T-helper 1 cell treated with Interleukin-12 subunit alpha and Interleukin-12 subunit beta and Interleukin-4 antibody, amounts not matched to agents 30 μg/mL and 1 μg/mL, for 36 hours (primary cell): ENCODE measurements at regions not wholly inside any gene's neighbourhood (a gene's known extent, or its start where the extent isn't known, plus 50 kb on each side); places are given as distances from the start of the nearest gene placed in this dataset.

Experiments
- H3K27ac Mint-ChIP-seq: one replicate; pipeline ENCODE4 v1.8.0; 2021; ENCODE audit warnings: mild to moderate bottlenecking, mixed read lengths
- H3K27me3 Mint-ChIP-seq: one replicate; pipeline ENCODE4 v1.8.0; 2021; ENCODE audit warnings: low read depth, mixed read lengths
- H3K36me3 Mint-ChIP-seq: one replicate; pipeline ENCODE4 v1.8.0; 2021; ENCODE audit warnings: low read depth, mixed read lengths
- H3K4me1 Mint-ChIP-seq: one replicate; pipeline ENCODE4 v1.8.0; 2021; ENCODE audit warnings: low read depth, mixed read lengths
- H3K4me3 Mint-ChIP-seq: one replicate; pipeline ENCODE4 v1.8.0; 2021; ENCODE audit warnings: mild to moderate bottlenecking, moderate library complexity, mixed read lengths
- H3K9me3 Mint-ChIP-seq: one replicate; pipeline ENCODE4 v1.8.0; 2021; ENCODE audit warnings: mixed read lengths

- H3K9me3 Mint-ChIP-seq = no peaks in the 10 kb centered on the region
- no peaks in the 10 kb centered on the region for H3K36me3 Mint-ChIP-seq
- no peaks in the 10 kb centered on the region for H3K4me1 Mint-ChIP-seq
- no peak overlapping the region for H3K4me3 Mint-ChIP-seq
- no peak overlapping the region for H3K27ac Mint-ChIP-seq
- H3K27me3 Mint-ChIP-seq = no peaks in the 10 kb centered on the region
These were observed 107.1 kb downstream of the DISP1 start for GRCh38 chr1:222921945-222922344.

- Mint-ChIP-seq H3K4me3 (no peak overlapping the region), H3K27me3 (no peaks in the 10 kb centered on the region), H3K36me3 (no peaks in the 10 kb centered on the region), H3K27ac (no peak overlapping the region), H3K4me1 (no peaks in the 10 kb centered on the region), H3K9me3 (no peaks in the 10 kb centered on the region)
These were observed 108.7 kb downstream of the DISP1 start for GRCh38 chr1:222923506-222923905.

- Mint-ChIP-seq H3K4me3 (no peak overlapping the region), H3K9me3 (no peaks in the 10 kb centered on the region), H3K36me3 (no peaks in the 10 kb centered on the region), H3K27ac (no peak overlapping the region), H3K27me3 (no peaks in the 10 kb centered on the region), H3K4me1 (no peaks in the 10 kb centered on the region)
These were observed 109.4 kb downstream of the DISP1 start for GRCh38 chr1:222924136-222924706.

GRCh38 chr1:222926566-222926965, 111.7 kb downstream of the DISP1 start:
- no peak overlapping the region for H3K4me3 Mint-ChIP-seq
- no peaks in the 10 kb centered on the region for H3K9me3 Mint-ChIP-seq
- H3K27me3 Mint-ChIP-seq = no peaks in the 10 kb centered on the region
- H3K4me1 Mint-ChIP-seq = no peaks in the 10 kb centered on the region
- H3K27ac Mint-ChIP-seq = no peak overlapping the region
- H3K36me3 Mint-ChIP-seq = no peaks in the 10 kb centered on the region

- Mint-ChIP-seq H3K4me3 (no peak overlapping the region), H3K4me1 (no peaks in the 10 kb centered on the region), H3K27me3 (no peaks in the 10 kb centered on the region), H3K27ac (no peak overlapping the region), H3K36me3 (no peaks in the 10 kb centered on the region), H3K9me3 (no peaks in the 10 kb centered on the region)
These were observed 112.2 kb downstream of the DISP1 start for GRCh38 chr1:222927031-222927430.

GRCh38 chr1:222928212-222928611, 113.4 kb downstream of the DISP1 start:
- no peaks in the 10 kb centered on the region for H3K36me3 Mint-ChIP-seq
- H3K27ac Mint-ChIP-seq = no peak overlapping the region
- no peaks in the 10 kb centered on the region for H3K27me3 Mint-ChIP-seq
- H3K9me3 Mint-ChIP-seq = no peaks in the 10 kb centered on the region
- H3K4me3 Mint-ChIP-seq = no peak overlapping the region
- no peaks in the 10 kb centered on the region for H3K4me1 Mint-ChIP-seq

- no peaks in the 10 kb centered on the region for H3K27me3 Mint-ChIP-seq
- no peak overlapping the region for H3K4me3 Mint-ChIP-seq
- H3K27ac Mint-ChIP-seq = no peak overlapping the region
- no peaks in the 10 kb centered on the region for H3K36me3 Mint-ChIP-seq
- no peaks in the 10 kb centered on the region for H3K4me1 Mint-ChIP-seq
- no peaks in the 10 kb centered on the region for H3K9me3 Mint-ChIP-seq
These were observed 115.2 kb downstream of the DISP1 start for GRCh38 chr1:222930070-222930469.

GRCh38 chr1:222931023-222931422, 116.2 kb downstream of the DISP1 start:
- H3K9me3 Mint-ChIP-seq = no peaks in the 10 kb centered on the region
- H3K36me3 Mint-ChIP-seq = no peaks in the 10 kb centered on the region
- H3K4me3 Mint-ChIP-seq = no peak overlapping the region
- H3K4me1 Mint-ChIP-seq = no peaks in the 10 kb centered on the region
- H3K27ac Mint-ChIP-seq = no peak overlapping the region
- H3K27me3 Mint-ChIP-seq = no peaks in the 10 kb centered on the region

GRCh38 chr1:222933273-222933672, 118.4 kb downstream of the DISP1 start:
- H3K27ac Mint-ChIP-seq = no peak overlapping the region
- H3K9me3 Mint-ChIP-seq = no peaks in the 10 kb centered on the region
- no peaks in the 10 kb centered on the region for H3K36me3 Mint-ChIP-seq
- H3K27me3 Mint-ChIP-seq = no peaks in the 10 kb centered on the region
- no peak overlapping the region for H3K4me3 Mint-ChIP-seq
- H3K4me1 Mint-ChIP-seq = no peaks in the 10 kb centered on the region

- H3K27me3 Mint-ChIP-seq = no peaks in the 10 kb centered on the region
These were observed 120.5 kb downstream of the DISP1 start for GRCh38 chr1:222935239-222935900.

GRCh38 chr1:222936042-222936441, 121.2 kb downstream of the DISP1 start:
- H3K36me3 Mint-ChIP-seq = no peaks in the 10 kb centered on the region
- H3K4me3 Mint-ChIP-seq = no peak overlapping the region
- no peaks in the 10 kb centered on the region for H3K4me1 Mint-ChIP-seq
- H3K27ac Mint-ChIP-seq = no peak overlapping the region
- no peaks in the 10 kb centered on the region for H3K27me3 Mint-ChIP-seq
- H3K9me3 Mint-ChIP-seq = no peaks in the 10 kb centered on the region

More at GRCh38 chr1:222935239-222935900, 120.5 kb downstream of the DISP1 start:
- Mint-ChIP-seq H3K36me3 (no peaks in the 10 kb centered on the region), H3K9me3 (no peaks in the 10 kb centered on the region), H3K27ac (no peak overlapping the region), H3K4me1 (no peaks in the 10 kb centered on the region), H3K4me3 (no peak overlapping the region)

- H3K9me3 Mint-ChIP-seq = no peaks in the 10 kb centered on the region
- H3K27me3 Mint-ChIP-seq = no peaks in the 10 kb centered on the region
- H3K4me1 Mint-ChIP-seq = no peaks in the 10 kb centered on the region
- no peak overlapping the region for H3K4me3 Mint-ChIP-seq
- no peaks in the 10 kb centered on the region for H3K36me3 Mint-ChIP-seq
- no peak overlapping the region for H3K27ac Mint-ChIP-seq
These were observed 124.1 kb downstream of the DISP1 start for GRCh38 chr1:222938986-222939385.

- Mint-ChIP-seq H3K4me3 (no peak overlapping the region), H3K27me3 (no peaks in the 10 kb centered on the region), H3K36me3 (no peaks in the 10 kb centered on the region), H3K4me1 (no peaks in the 10 kb centered on the region), H3K9me3 (no peaks in the 10 kb centered on the region), H3K27ac (no peak overlapping the region)
These were observed 125.3 kb downstream of the DISP1 start for GRCh38 chr1:222940095-222940494.

- H3K9me3 Mint-ChIP-seq = no peaks in the 10 kb centered on the region
- H3K4me1 Mint-ChIP-seq = no peaks in the 10 kb centered on the region
- H3K4me3 Mint-ChIP-seq = no peak overlapping the region
- H3K36me3 Mint-ChIP-seq = no peaks in the 10 kb centered on the region
- no peaks in the 10 kb centered on the region for H3K27me3 Mint-ChIP-seq
- no peak overlapping the region for H3K27ac Mint-ChIP-seq
These were observed 126.1 kb downstream of the DISP1 start for GRCh38 chr1:222940906-222941305.

- Mint-ChIP-seq H3K27ac (no peak overlapping the region), H3K27me3 (no peaks in the 10 kb centered on the region), H3K4me1 (no peaks in the 10 kb centered on the region), H3K4me3 (no peak overlapping the region), H3K36me3 (no peaks in the 10 kb centered on the region), H3K9me3 (no peaks in the 10 kb centered on the region)
These were observed 126.6 kb downstream of the DISP1 start for GRCh38 chr1:222941425-222941824.
